Right lobe of liver (tissue), 4 donors: ENCODE measurements at regions not wholly inside any gene's neighbourhood (a gene's known extent, or its start where the extent isn't known, plus 50 kb on each side); places are given as distances from the start of the nearest gene placed in this dataset.

Source experiments
- CTCF ChIP-seq, 4 donors: fragments of 200-600 bp in 3 of 4; fragments of 450-650 bp in 1 of 4; IDR thresholded peaks; one replicate each; pipeline versions ENCODE4 v1.5.1 to v1.8.0; 2016 to 2022; ENCODE audit warnings: antibody characterized with exemption in 4 of 4, mild to moderate bottlenecking in 2 of 4
- POLR2A ChIP-seq: fragments of 450-650 bp; IDR thresholded peaks from one replicate; pipeline ENCODE4 v1.6.1; 2017; ENCODE audit warnings: antibody characterized with exemption, mild to moderate bottlenecking
- donor health status: DM: no; HTN: no; CAD: no.
- donor health status: DM: no; HTN: no; CAD: no.
- donor health status: DM: no; HTN: yes; CAD: no.

GRCh38 chr3:110478377-110479054 is 593.1 kb upstream of the NECTIN3 start:
- no peak for TF ChIP-seq CTCF (IDR thresholded peaks at IDR 0.05)
- no peak for TF ChIP-seq POLR2A
